G401 (cell line): ENCODE measurements at regions not wholly inside any gene's neighbourhood (a gene's known extent, or its start where the extent isn't known, plus 50 kb on each side); places are given as distances from the start of the nearest gene placed in this dataset.
A peak's percentile ranks its signal among the peaks of the same experiment; 100 is the strongest.

Experiments used
- DNase-seq: peaks from one replicate; pipeline ENCODE4 v3.0.0-alpha.2; 2015; ENCODE audit warnings: low spot score
- in situ Hi-C: cut with HindIII; loops from 2 replicates; pipeline ENCODE4 v1.10.0; 2016; ENCODE audit warnings: low sequenced_read_pairs, mixed read lengths

GRCh38 chr2:41785251-41786022, 262.4 kb upstream of the PKDCC start:
- in situ Hi-C loops = no loop called here
- DNase-seq = no peak

DNA sequence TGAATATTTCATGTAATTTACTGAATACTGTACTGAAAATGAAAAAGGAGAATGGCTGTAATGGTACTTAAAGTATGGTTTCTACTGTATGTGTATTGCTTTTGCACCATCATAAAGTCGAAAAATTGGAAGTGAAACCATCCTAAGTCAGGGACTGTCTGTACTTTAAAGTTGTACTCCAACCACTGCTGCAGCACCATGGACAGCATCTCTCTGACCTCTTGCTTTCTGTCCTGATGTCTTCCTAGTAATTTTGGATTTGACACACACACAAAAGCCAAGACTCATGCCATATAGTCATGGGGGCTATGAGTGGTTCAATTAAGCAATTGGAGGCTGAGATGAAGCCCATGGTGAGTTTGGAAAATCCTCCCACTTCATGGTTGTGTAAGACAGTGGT, 256.3 kb upstream of the PKDCC start:
- in situ Hi-C loops = no loop called here
- no peak for DNase-seq

- in situ Hi-C loops = no loop called here
- DNase-seq = no peak
Measured at GRCh38 chr2:41803361-41803760, 244.5 kb upstream of the PKDCC start.

GRCh38 chr2:41806286-41806685, 241.5 kb upstream of the PKDCC start:
- DNase-seq = no peak
- in situ Hi-C loops = no loop called here

DNA sequence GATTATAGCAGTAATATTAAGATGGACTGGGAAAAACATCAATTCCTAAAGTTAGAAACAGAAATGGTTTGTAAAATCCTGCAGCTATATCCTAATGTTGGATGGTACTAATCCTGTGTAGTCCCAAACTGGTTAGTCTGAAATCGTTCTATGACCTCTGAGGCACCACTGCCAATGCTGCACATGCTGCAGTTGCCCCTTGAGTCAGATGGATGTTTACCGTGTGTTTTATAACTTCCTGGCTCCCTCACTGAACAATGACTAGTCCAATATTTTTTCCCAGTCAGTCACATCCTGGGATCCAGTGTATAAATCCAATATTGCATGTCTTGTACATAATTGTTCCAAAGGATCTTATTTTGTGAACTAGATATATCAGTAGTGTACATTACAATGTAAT, 226.7 kb upstream of the PKDCC start:
- in situ Hi-C loops = no loop called here
- DNase-seq = no peak

DNA sequence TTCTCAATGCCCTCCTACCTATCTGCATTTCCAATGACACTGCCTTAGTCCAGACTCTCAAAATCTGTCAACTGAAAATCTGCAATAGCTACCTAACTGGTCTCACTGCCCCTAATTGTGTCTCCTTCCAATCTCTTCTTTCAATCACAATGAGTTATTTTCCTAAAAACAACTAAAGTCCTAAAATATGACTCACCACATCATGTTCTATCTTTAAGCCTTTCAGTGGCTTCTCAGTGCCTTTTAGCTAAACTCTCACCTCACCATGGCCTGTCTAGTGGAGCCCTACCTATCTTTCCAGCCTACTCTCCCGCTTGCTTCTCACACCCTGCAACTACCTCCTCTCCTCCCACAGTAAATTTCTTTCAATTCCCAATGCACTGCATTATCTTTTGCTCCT, 220.9 kb upstream of the PKDCC start:
- in situ Hi-C loops = no loop called here
- no peak for DNase-seq

DNA sequence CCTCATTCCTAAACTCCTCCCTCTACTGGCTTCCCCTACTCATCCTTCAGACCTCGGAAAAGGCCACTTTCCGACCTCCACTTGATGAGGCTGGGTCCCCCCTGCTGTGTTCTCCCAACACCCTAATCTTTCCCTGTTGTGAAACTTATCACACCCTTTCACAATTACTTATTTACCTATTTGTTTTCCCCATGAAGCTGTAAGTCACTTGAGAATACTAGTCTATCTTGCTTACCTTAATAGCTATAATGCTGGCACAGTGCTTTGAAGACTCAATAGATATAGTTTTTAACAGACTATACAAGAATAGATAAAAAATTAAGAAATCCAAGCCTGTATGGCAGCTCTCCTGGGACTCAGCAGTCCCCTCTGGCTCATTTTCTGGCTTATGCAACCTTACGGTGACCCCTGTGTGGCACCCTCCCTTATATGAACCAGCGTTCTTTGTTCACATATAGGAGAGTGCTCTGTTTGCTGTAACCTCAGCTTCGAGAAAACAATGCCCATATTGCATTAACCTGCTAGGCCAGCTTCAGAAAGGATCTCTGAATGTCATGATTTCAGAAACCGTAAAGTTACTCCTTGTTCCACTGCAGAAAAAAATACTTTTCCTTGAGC, 220.4 kb upstream of the PKDCC start:
- in situ Hi-C loops = no loop called here

DNA sequence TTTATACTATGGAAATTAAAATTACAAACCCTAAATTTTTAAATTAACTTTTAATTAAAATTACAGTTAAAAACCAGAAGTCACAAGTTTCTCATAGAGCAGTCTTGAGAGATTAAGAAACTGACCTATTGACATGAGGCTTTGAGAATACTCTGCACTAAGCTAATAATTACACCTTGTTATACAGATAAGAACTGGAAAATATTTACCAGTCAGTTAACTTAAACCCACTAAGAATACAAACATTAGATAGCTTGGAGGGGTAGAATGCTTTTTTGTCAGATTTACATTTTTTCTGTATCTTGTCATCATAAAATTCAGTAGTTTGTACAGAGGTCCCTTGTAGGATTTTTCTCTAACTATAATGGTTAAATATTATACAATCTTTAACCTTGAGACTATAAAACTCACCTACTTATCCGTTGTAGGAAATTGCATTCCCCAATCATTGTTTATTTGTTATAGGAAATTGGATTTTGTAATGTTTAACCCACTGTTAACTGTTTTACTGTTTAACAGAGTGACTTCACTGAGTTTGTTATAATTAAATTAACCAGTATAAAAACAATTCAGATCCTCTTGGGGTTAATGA, 219.7 kb upstream of the PKDCC start:
- in situ Hi-C loops = no loop called here
- DNase-seq = no peak

More for the DNA sequence above, 220.4 kb upstream of the PKDCC start:
- no peak for DNase-seq

DNA sequence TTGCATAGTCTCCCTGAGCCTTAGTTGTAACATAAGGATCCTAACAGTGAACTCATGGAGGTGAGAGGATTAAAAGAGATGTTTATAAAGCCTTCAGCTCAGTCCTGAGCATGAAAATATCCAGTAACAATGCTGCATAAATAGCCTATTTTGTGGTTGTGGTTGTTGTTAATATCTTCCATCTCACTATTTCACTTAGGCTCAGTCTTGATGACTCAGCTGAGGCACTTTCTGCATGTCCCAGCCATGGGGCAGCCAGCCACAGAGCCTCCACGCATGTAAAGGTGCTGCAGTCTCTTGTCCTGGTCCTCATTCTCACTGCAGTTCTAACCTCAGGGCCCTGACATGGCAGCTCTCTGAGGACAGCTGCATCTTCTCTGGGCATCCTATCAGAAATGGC, 218.8 kb upstream of the PKDCC start:
- in situ Hi-C loops = no loop called here
- no peak for DNase-seq

GRCh38 chr2:41830600-41830999, 217.2 kb upstream of the PKDCC start:
- in situ Hi-C loops = no loop called here

DNA sequence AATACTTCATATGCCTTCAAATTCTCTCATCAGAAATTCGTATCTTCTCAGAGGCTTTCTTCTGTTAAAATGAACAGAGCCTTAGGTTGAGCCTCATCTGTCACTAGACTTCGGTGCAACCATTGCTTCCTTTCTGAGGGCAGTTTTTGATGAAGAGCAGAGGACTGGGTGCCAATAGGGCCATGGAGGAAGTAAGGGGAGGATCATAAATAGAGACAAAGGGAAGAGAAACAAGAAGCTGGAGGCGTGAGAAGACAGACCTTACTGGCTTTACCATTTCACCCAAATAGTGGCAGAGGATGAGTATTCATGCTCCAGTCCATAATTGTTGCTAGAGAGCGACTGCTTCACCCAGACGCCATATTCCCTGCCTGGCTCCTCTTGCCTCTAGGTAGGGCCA, 215.6 kb upstream of the PKDCC start:
- DNase-seq = no peak
- in situ Hi-C loops = no loop called here

More at GRCh38 chr2:41830600-41830999, 217.2 kb upstream of the PKDCC start:
- DNase-seq = no peak

DNA sequence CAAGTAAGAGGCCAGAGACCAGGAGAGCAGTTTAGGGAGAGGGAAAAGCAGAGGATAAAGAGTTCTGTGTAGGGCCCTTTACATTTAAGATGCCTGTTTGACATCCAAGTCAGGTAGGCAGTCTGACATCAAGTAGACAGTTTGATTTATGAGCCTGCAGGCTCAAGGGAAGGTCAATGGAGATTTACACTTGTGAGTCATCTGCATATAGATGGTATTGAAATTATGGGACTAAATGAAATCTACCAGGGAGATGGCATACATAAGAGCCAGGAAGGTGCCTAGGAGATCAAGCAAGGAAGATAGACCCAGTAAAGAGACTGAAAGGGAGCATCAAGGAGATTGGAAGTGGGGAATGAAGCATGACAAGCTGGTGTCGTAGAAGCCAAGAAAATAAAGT, 212.4 kb upstream of the PKDCC start:
- in situ Hi-C loops = no loop called here

DNA sequence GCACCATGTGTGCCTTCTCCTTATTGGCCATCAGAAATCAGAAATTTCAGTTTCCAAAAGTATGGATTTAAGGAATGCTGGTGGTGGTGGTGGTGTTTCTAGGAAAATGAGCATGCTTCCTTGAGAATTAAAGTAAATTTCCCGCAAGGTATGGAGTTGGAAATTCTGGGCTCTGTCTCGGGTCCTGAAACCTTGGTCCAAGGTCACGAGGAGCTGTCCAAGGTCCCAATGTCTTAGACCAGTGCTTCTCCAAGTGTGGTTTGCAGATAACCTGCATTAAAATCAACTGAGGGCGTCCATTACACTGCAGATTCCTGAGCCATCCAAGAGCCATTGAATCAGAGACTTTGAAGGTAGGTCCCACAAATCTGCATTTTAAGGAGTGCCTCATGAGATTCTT, 210.9 kb upstream of the PKDCC start:
- in situ Hi-C loops = no loop called here

More for the DNA sequence above, 212.4 kb upstream of the PKDCC start:
- DNase-seq = no peak

DNA sequence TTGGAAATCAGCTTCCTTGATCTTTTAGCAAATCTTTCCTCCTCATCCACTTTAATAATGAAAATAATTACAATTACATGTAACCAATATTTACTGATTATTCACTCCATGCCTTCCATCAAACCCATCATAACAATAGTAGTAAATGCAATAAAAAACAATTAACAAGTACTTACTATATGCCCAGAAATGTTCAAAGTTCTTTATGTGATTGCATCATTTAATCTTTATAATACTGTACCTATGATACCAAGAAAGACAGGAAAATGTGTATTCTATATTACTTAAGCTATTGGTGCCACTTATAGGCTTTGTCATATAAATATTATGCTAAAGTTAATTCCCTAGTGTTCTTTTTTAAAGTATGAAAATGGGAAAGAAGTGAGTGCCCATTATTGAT, 210.2 kb upstream of the PKDCC start:
- in situ Hi-C loops = no loop called here
- DNase-seq = no peak

More for the DNA sequence above, 210.9 kb upstream of the PKDCC start:
- no peak for DNase-seq

- in situ Hi-C loops = no loop called here
Measured at GRCh38 chr2:41840702-41841551, 206.9 kb upstream of the PKDCC start.

GRCh38 chr2:41846962-41847361, 200.9 kb upstream of the PKDCC start:
- in situ Hi-C loops = no loop called here
- no peak for DNase-seq

More at GRCh38 chr2:41840702-41841551, 206.9 kb upstream of the PKDCC start:
- peak; percentile 96 for DNase-seq

- DNase-seq = no peak
- in situ Hi-C loops = no loop called here
Measured at GRCh38 chr2:41847744-41848441, 199.9 kb upstream of the PKDCC start.

DNA sequence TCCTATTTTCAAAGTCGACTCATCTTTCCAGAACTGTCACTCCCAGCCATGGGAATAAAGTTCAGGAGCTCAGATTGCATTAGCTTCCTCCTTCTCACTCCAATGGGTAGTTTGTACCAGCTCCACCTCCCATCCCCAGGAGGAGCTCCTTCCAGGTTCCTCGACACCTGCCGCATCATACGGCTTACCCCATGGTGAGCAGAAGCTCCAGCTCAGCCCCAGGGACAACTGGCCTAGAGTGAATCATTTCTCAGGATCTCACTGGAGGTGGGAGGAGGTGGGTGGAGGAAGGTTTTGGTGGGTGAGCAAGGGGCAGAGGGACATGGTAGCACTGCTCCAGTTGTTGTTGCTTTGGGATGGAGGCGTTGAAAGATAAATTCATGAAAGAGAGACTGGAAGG, 196.3 kb upstream of the PKDCC start:
- in situ Hi-C loops = loop anchor here (25.0 kb wide), 2 partner anchors 236 to 386 kb away; no protein-coding TSS in a partner anchor
- no peak for DNase-seq
